T-helper 2 cell (primary cell): ENCODE measurements at regions not wholly inside any gene's neighbourhood (a gene's known extent, or its start where the extent isn't known, plus 50 kb on each side); places are given as distances from the start of the nearest gene placed in this dataset.
"Not testable (repeated sequence)": the region's sequence is repeated elsewhere in the genome, so short reads cannot be mapped to it uniquely, and the experiment has no call there.

Source experiments
- DNase-seq, 5 experiments: peaks; one replicate each; pipeline versions ENCODE4 v3.0.0 to v3.0.0-alpha.2; 2012 to 2022

DNA sequence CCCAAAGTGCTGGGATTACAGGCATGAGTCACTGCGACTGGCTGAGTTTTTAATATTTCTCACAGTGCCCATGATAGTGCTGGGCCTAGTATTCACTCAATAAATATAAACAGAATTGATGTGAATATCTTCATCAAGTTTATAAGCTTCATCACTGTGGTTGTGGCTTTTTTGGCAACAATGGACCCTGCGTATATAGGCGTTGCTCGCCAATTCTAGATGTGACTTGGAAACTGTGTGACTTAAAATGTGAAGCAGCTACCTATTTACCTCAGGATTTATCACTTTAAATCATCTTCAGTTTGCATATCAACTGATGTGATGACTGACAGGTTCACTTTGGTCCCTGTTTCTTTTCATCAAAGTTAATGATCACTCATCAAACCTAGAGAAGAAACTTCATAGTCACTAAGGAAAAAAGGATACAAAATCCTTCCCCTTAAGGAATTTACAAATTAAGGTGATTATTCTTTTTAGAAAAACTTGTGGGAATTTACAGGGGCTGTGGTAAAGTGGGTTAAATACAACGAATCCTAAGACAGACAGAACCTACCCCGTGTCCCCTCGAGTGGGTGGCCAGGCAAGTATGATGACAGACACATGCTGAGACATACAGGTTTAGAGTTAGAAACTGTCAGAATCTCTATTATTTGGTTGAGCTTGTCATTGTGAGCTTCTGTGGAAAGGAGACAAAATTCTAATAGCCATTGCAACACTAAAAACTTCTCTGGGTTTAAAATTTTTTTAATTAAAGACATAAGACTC is 101.3 kb downstream of the AKAP11 start:
- peak in 1 of 5 experiments; percentile 97 for DNase-seq

DNA sequence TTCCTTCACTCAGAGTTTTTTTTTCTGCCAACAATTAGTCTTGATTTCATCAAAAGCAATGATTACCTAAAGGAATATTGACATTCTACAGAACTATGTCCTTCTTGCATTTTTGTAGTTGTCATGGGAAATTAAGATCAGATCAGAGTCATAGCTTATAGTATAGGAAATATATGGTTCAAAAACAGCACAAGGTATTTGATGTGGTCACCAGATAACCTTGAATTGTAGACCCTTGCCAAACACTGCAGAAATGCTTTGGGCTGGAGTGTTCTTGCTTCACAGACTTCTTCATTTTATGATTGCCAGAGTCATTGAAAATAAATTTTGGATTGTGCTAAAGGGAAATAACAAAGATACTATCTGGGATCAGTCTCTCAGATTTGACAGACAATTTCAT is 103.7 kb downstream of the AKAP11 start:
- DNase-seq, result peak in 1 of 5 experiments; percentile 70

DNA sequence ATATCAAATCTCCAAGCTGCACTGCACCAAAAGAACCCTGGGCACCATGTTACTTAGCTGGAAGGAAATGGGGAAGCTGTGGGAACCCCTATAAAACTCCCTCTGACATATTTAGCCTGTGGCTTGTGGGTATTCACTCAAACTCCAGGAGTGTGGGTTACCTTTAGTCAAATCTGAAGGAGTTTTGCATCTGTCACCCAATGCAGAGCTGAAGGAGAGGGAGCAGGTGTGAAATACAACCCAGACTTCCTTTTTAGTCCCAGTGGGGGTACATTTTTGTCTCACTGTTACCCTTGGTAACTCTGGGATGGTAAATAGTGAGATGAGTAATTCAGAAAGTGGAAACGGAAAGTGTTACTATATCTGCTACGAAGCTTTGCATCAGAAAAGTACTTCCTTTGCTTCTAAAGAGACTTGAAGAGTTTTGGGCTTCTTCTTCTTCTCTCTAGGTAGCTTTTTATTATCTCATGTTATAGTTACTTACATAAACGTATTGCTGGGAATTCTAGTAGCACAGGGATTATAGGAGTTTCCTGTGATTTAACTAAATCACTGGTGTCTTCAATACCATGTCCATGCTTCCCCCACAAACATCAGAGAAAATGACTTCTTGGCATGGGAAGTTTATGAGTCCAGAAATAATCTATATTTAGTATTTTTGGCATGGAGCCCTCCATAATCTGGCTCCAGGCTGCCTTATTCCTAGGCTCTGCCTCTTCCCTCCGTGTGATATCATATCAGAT is 105.9 kb downstream of the AKAP11 start:
- peak in 2 of 5 experiments; percentile 37 to 92 for DNase-seq

DNA sequence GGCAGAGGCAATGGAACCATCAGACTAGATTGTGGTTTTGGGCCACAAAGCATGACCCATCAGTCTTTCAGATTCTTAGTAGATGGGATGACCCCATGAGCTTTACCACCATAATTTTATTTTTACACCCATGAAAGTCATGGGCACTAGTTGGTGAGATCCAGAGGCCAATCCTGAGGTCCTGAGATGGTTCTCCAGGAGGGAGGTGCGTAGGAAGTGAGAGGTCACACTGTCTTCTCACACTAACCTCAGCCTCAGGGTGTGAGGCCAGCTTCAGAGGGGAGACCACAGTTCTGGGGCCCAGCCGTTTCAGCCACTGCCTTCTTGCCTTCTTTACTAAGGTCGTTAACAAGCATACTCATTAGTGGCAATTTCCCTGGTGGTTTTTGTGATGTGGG is 106.4 kb downstream of the AKAP11 start:
- DNase-seq, result peak in 1 of 5 experiments; percentile 48

DNA sequence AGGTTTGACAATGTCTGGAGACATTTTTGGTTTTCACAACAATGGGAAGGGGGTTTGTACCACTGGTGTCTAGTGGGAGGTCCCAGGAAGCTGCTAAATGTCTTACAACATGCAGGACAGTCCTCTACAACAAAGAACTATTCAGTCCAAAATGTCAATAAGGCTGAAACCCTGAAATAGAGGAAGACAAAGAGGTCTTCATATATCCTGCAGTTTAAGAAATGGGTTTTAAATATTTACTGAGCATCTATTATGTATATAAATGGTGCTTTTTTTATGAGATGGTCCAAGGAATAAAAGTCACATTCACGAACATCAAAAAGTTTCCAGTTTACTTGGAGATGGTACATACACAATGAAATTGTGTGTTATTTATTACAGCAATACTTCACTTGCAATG is 107.3 kb downstream of the AKAP11 start:
- DNase-seq, result no peak

DNA sequence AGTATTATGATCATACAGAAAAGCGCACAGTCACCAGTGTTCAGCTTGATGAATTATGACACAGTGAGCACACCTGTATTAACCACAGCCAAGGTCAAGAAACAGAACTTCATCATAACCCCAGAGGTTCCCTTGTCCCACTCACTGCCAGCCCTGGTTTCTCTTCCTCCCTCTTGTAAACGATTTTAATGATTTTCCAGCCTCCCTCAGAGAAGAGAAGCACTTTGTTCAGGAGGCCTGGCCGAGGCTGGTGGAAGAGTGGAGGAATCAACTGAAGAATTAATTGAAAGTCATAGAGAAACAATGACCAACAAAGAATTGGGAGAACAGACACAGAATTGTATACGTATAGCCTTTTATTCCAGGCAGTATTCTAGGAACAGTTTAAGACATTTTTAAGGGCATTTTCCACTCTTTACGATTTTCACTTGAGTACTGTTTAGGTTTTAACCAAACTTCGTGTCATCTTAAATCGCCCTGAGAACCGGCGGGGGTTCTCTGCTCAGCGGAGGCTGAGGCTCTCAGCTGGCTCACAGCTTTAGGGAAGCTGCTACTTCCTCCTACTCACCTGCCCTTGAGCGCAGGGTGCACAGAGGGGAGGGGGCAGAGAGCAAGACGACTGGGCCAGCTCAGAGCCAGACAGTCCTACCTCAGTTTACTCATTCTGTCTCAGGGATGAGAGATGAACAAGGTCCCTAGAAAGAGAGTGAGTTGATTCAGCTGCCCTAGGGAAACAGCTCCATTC is 108.6 kb downstream of the AKAP11 start:
- DNase-seq, result no peak

DNA sequence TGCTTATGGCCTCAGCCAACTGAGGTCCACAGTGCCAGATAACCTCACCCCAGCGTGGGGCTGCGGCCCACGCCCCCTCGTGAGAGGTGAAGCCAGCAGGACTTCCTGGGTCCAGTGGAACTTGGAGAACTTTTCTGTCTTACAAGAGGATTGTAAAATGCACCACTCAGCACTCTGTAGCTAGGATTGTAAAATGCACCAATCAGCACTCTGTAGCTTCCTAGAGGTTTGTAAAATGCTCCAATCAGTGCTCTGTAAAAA is 109.1 kb downstream of the AKAP11 start:
- DNase-seq, result no peak

DNA sequence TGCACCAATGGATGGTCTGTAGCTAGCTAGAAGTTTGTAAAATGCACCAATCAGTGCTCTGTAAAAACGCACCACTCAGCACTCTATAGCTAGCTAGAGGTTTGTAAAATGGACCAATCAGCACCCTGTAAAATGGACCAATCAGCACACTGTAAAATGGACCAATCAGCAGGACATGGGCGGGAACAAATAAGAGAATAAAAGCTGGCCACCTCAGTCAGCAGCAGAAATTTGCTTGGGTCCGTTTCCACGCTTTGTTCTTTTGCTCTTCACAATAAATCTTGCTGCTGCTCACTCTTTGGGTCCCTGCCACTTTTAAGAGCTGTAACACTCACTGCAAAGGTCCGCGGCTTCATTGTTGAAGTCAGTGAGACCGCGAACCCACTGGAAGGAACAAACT is 109.5 kb downstream of the AKAP11 start:
- not testable (repeated sequence) for DNase-seq

DNA sequence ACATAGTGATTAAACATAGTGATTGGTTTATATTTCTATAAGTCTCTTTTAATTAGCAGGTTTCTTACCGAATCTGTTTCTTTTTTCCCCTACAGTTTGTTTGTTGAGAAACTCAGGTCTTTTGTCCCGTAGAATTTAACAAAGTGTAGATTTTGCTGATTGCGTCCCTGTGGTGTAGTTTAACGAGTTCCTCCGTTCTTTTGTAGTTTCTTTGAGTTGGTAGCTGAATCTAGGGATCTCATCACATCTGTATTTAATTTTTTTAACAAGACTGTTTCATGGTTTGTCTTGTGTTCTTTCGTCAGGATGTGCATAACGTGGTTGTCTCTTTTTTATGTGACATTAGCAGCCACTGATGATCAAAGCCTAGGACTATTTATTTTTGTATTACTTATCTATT is 111.1 kb downstream of the AKAP11 start:
- no peak for DNase-seq

DNA sequence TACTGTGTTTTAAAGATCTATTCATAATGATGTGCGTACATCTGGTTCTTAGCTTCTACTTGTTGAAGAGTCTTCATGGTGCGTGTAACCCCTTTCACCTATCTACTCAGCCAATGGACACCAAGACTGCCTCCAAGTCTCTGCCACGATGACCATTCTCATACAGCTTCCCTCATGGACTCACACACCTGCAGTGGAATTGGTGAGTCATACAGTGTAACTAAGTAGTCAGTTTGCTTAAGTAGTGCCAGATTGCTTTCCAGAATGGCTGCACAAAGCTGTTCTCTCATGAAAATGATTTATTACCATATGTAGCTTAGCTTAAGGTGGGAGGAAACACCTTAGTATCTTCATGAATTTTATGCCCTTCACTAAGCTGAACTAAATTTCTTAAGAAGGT is 112.3 kb downstream of the AKAP11 start:
- no peak for DNase-seq

DNA sequence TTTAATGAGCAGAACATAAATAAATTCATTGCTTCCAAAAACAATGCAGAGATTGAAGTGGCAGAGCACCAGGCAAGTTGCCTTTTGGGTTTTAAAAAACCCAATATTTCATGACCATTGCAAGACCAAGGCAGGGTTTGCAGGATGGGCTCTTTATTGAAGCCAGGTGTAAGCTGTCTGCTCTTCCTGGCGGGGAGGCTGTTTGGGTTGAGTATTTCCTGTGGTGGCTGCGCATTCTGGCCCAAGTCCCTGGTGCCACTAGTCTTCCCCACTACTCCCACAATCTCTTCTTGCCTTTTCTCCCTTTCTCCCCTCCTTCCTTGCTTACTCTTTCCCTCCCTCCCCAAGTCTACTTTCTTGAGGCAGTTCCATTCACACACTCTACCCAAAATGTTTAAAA is 116.4 kb downstream of the AKAP11 start:
- DNase-seq, result no peak

DNA sequence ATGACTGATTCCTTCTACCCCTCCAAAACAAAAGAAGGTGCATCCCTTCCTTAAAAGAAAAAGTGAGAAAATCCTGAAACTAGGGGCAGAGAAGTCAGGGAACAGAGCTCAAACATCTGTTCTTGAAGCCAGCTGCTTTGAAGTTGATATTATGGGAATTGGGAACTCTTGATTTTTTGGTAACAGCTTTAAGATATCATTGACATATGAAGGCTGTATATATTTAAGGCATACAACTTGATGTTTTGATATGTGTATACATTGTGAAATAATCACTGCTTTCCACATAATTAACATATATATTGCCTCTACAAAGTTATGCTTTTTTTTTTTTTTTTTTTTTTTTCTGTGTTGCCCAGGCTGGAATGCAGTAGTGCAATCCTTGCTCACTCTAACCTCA is 117.1 kb downstream of the AKAP11 start:
- DNase-seq, result no peak

DNA sequence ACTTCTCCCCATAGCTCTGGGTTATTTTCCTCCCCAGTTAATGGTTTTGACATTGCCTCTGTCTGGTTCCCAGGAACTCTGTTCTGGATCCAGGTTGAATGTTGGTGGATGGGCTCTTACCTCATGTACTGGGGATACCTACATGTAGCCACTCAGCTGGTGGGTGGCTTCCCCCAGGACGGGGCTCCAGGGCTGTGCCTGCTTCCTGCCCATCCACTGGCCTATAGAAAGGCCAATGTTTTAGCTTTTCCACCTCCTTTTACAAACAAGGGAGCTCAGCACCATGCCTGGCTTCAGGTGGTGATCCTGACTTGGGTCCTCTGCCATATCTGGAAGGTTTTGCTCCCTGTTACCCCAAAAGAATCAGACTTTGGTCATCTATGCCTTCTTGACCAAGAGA is 120.2 kb downstream of the AKAP11 start:
- DNase-seq, result no peak

DNA sequence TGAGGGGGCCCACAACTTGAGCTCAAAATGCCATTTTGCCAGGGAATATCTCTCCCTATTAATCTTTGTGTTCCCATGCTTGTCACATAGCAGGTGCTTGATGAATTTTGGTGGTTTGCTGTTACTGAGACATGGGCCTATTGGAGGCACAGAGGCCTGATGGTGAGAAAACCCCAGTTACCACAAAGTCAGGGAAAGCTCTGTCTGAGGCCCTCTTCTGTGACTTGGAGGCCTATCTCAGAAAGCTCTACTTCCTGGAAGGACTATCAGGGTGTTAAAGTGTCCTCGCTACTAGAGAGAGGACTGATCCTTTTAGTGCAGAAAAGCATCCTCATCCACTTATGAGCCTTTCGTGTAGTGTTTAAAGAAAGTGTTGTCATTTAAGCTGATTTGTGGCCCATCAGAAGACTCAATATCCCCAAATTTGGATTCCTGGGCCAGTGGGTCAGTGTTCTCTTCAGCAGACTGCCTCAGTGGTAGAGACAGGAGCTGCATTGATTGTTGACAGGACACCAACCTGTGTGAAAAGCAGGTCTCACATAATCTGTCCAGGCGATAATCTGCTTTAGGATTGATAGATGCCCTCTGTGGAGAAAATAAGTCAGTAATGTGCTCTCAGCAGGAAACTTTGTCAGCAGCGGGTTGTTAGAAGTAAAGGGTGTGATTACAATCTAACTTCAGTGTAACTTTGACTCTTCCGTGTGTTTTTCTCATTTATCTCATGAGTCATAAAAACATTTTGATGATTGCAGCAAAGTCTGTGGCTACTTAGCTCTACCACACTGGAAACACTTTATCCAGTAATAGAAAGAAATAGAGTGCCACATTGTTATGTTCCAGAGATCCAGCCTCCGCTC is 121.0 kb downstream of the AKAP11 start:
- DNase-seq, result peak in 2 of 5 experiments; percentile 30 to 95

DNA sequence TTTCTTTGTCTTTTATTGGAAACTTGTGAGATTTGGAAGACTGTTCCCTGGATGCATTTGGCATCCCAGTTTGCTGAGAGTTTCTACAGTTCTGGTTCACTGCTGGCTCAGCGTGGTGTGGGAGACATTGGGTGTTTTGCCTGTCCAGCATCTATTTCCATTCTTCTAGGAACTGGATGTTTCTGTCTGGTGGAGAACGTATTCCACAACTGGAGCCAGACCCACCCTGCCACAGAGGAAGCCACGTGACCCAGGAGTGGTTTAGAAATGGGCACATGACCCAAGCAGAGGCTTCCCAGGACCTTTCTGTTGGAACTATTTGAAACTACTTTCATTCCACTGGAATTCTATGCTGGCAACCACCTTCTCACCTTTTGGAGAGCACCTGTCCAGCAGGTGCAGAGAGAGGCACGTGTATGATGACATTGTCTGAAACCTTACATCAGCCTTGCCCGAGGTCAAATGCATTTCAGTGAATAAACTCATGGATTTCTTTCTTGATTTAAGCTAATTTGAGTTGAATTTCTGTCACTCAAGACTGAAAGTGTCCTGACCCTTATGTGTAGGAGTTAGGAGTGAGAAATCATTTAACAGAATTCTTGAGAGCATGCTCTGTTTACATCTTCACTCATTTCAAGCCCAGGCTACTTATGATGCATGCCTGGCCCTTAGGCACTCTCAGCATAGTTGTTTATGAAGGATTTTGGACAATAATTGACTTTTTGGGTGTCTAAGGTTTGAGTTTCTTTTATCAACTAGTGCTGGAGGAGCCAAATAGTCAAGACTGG is 121.8 kb downstream of the AKAP11 start:
- DNase-seq, result peak in 1 of 5 experiments; percentile 54

DNA sequence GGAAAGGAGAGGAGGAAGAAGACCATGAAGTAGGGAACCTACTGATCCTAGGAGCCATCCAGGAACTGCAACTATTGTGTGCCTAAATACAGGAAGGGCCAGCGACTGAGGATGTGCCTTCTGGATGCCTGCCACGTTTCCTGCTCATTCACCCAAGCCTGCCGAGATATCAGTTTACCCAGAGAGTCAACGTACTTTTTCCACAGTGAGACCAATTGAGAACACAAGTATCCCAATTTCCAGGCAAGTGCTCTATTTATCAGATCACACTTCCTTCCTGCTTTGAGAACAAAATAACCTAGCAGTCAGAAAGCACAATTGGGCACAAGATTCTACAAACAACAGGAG is 122.4 kb downstream of the AKAP11 start:
- DNase-seq, result no peak

DNA sequence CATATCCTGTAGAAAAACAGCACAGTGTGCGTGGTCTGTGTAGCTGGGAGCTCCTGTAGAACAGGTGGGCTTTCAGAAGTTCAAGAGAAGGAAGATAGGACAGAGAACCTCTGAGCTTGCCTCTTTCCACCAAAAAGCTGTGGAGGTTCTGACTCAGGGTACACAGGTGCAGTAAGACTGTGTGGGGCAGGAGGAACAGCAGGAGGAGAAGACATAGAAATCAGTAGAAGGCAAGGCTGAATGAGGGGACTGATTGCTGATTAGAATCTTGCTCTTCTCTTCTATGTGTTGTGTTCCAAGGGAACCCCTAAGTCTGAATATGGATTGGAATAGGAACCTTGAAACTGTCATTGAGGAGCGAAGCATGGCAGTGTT is 122.7 kb downstream of the AKAP11 start:
- DNase-seq, result no peak

DNA sequence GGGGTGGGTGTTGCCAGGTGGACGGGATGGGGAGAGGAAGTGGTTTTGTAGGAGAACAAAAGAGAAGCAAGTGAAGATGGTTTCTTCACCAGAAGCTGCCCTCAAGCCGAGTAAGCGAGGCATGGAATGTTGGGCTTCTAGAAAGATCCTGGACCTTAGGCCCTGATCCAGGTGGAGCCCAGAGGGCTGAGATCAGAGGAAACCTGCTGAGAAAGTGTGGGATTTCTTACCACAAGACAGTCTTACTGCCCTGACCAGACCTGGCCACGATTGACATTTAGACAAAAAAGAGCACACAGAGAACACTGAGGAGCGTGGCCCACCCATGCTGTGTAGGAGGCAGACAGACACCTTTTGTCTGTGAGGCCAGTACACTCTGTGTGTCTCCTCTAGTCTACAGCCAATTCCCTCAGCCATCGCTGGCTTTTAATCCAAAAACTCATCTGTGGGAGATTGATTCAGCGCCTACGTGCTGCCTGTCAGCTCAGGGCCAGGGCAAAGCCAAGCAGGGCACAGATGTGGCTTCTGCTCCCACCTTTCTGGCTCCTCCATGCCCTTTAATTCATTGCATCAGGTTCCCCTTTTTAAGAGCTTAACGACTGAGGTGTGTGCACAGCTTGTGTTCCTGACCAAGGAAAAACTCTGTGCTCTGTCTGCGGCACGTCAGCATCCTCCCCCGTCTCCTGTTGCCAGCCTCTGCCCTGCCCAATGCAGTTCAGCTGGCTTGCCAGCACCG is 123.3 kb downstream of the AKAP11 start:
- DNase-seq, result peak in 1 of 5 experiments; percentile 84

DNA sequence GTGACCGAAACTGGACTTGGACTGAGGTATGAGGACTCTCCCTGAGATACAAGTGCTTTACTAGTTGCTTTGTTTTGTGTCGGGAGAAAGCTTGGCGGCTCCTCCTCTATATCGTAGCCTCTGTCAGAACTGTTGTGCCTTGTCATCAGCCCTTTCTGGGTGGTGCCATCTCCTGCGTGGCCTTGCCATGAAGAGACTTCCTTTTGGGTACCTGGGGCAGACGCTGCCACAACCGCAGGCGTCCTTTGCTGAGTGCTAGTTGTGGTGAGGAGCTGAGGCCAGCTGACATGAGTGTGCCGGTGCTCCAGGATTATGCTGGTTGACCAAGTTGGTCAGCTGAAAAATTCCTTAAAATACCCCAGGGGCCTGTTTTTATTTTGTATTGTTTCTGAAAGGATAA is 124.5 kb downstream of the AKAP11 start:
- peak in 3 of 5 experiments; percentile 18 to 97 (median 50) for DNase-seq

DNA sequence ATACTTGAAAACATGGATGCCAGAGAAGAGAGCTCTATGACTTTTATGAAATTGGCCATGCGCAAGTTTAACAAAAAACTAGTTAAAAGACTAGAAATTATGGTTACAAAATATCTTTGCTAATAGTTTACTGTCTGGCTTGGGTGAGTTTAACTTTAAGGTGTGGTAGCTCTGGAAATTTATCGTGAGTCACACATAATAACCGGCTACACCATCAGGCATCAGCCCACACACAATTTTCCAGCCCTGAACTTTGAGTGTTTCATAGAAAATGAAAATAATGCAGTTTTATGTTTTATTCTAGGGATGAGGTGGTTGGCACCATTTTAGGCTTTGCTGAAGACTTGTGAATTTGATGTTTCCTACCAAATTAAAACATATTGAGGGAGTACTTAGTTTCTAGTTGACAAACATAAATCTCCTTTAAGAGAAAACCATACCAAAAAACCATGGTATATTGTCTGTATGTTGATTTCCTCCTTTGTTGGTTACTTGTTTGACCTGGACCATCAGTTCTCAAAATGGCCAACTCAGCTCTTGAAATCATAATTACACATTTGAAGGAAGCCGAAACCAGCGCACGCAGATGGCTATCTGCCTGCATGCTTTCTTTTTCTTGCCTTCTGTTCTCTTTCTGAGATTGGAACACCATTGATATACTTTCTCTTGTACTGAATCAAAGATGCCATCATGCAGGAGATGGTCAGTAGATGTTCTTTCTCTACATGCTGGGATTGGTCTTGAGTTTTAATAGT is 125.1 kb downstream of the AKAP11 start:
- DNase-seq, result peak in 1 of 5 experiments; percentile 89

DNA sequence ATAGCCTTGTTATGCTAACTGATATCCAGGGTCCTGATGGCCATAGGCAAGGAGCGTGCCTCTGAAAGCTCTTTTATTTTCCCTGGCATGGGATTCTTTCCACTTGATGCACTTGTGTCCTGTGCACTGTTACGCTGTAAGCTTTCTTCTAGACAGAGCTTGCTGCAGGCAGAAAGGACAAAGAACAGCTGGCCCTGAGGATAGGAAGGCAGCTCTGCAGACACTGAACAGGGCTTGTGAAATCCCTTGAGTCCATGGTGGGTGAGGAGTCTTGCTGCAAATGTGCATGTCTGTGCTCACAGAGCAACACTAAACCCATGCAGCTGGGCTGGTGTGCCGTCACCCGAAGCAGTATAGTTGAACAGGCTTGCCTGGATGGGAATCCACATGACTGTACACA is 126.6 kb downstream of the AKAP11 start:
- no peak for DNase-seq
